HG03469 (cell line): ENCODE measurements at regions not wholly inside any gene's neighbourhood (a gene's known extent, or its start where the extent isn't known, plus 50 kb on each side); places are given as distances from the start of the nearest gene placed in this dataset.
A peak's percentile ranks its signal among the peaks of the same experiment; 100 is the strongest.

Experiments used
- ATAC-seq: cut with Tn5 transposase; IDR thresholded peaks from one replicate; pipeline ENCODE4 v1.9.1; 2021; ENCODE audit warnings: mild to moderate bottlenecking, moderate library complexity, moderate number of reproducible peaks; ENCODE audit not compliant: unreplicated experiment

DNA sequence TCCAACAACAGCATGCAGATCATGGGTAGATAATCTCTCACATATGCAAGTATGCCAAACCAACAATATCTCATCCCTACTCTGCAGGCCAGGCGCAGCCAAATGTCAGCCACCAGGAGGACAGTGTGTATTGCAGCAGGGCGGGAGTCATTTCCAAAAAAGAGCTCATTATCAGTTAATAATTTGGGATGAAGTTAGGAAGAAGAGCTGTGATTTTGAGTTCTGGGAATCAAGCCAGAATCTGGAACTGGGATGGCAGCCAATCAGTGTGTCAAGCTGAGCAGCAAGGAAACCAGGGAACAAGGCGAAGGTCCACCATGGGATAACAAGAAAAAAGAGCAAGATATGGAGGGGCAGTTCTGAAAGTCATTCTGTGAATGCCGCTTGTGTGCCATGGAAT is 88.2 kb upstream of the CAMK2D start:
- ATAC-seq, result no peak

DNA sequence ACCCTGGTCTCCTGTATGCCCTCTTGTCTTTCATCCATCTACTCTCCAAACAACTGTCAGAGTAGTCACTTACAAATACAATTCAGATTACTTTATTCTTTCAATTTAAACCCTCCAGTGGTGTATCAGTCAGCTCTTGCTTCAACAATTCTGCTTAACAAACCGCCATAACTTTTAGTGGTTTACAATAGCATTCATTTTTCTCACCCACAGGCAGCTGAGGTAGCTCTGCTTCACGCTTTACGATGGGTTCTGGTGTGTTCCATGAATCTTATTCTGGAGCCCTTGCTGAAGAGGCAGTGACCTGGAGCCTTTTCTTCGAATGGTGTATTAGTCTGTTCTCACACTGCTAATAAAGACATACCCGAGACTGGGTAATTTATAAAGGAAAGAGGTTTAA is 86.2 kb upstream of the CAMK2D start:
- no peak for ATAC-seq

DNA sequence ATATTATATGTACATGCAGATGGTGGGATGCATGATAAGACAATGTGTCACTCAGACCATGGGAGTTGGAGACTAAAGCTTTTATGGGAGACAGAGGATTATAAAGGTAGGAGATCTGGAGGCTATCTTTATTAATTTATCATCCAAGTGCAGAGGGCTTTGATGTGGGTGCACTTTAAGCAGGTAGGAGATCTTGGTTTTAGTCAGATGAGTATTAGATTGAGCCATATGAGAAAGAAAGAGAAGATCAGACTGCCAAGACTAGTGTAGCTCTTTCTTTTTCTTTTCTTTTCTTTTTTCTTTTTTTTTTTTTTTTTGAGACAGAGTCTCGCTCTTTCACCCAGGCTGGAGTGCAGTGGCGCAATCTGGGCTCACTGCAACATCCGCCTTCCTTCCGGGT is 84.9 kb upstream of the CAMK2D start:
- no peak for ATAC-seq

DNA sequence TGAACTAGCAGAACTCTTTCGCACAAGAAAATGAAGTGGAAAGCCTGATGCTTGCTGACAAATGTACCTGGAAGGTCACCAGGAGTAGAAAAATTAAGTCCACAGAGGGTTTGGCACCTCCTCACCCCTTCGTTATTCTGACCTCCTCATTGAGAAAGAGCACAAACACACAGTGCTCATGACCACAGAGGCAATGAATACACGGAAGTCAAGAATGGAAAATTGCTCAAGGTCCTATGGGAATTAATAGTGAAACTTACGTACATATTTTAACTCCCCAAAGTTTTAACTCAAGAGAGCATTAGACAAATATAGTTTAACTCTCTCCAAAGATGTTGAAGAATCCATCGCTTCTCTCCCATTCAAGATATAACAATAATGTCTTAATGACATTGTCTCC is 83.6 kb upstream of the CAMK2D start:
- no peak for ATAC-seq

DNA sequence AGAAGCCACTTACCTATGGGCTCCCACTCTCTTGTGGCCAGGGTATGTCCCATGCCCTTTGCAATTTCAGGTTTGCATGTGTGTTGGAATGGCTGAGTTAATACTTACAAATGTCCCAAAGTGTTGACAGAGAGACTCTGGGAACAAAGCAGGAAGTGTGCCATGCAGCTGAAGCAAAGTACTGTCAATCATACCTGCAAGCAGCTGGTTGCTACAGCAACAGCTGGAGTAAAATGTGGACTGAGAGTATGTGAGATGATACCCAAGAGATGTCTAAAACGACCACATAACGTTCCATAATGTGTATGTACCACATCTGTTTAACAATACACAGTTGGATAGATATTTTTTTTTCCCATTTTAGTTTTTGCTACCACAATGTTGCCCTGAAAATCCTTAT is 82.8 kb upstream of the CAMK2D start:
- peak; percentile 49 for ATAC-seq

DNA sequence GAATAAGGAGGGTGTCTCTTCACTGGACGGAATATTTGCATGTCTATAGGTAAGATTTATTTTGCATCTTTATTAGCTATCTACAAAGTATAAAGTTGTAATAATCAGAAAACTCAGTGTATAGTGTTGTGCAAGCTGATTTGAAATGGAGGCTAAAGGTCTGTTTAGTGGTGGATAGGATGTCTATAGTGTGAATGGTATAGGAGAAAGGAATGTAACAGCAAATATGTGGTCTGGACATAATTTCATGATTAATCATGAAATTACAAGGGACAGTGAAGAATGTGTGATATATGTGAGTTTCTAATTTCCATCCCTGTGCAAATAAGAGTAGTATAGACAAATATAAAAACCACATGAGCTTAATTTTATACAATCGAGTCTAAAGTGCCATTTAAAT is 79.3 kb upstream of the CAMK2D start:
- no peak for ATAC-seq

DNA sequence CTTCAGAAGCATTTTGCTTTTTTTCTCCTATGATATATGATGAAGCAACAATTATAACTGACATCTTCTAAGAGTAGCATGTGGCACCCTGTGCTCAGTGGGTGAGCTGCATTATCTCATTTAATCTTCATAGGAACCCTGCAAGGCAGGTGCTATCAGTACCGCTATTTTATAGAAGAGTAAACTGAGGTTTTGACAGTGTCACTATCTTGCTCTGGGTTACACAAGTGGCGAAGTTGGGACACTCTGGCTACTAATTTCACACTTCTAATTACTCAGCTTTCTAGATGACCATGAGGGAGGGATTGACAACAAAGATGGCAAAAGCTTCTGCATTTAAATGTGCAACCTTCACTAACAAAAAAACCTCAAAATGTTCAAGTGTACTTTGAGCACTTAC is 76.9 kb upstream of the CAMK2D start:
- no peak for ATAC-seq

DNA sequence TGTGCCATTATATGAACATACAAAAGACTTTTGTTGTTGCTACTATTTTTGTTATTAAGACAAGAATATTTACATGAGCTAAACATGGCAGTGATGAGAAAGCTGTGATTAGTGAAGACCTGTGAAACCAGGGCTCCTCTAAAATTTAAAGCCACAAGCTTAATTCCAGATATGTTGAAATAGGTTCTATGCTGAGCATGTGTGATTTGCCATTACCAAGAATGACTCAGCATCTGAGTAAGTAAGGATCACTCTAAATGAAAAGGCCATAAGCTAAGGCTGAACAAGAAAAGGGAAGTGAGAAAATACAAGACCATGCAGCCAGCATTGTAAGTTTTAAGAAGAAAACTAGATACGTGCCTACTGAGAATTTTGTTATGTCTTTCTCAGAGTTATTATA is 75.9 kb upstream of the CAMK2D start:
- ATAC-seq, result peak; percentile 100

DNA sequence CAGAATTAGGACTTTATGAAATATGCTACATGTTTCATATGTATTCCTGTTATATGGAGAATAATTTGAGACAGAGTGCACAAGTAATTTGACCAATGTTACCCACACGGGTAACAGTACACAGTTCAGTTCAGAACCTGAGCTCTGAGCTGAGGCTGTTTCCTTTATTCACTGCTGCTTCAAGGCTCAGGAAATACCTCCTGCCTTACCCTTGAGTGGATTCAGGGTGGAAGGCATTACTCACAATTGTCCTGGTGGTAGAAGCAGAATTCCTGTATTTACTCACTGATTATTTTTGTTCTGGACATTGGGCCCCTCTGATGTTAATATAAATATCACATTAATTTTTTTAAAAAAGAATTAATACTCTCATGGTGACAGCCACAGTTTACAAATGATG is 73.5 kb upstream of the CAMK2D start:
- ATAC-seq, result no peak

DNA sequence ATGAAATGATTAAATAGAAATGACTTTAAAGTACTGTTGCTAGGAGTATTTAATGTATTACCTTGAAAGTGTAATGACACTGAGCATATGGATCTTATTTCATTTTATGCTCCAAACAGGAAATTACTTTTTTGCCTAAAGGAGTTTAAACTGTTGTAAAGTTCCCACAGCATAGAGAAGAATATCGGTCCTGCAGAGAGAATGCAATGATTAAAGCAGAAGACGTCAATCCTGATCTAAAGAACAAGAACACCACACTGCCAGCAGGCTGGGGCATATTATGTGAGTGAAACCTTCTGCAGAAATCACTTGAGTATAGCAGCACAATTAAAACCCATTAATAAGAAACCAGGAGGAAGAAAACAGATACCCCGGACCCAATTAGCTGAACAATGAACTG is 72.8 kb upstream of the CAMK2D start:
- ATAC-seq, result no peak

DNA sequence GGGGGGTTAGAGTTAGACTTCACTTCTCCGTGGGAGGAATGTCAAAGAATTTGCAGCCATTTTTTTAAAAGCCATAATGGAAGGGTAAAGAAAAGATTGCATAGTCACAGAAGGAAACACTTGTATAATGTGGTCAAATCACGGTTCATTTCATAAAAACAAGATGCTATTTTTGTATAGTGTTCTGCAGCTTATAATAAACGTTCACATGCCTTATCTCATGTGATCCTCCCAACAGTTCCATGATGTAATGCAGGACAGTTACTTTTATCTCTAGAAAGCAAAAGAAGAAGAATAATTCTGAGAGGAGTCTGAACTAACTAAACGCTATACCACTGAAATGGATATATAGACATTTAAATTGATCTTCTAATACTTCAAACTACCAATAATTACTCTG is 71.3 kb upstream of the CAMK2D start:
- ATAC-seq, result no peak

DNA sequence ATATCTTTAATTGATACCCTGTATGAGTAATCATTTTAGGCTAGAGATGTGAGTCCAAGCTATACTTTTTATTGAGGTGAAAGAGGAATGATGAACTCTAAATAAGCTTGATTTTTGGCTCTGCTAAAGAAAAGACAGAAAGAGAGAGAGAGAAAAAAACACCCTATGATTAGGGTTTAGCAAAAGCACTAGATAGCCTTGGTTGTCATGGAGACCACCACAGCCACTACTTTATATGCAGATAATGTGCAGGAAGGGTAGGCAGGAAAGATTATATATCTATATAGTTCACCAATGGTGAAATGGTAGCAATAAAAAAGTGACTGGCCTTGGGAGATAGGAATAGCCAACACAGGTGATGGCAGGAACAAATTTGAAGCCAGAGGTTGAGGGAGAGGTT is 69.9 kb upstream of the CAMK2D start:
- no peak for ATAC-seq

DNA sequence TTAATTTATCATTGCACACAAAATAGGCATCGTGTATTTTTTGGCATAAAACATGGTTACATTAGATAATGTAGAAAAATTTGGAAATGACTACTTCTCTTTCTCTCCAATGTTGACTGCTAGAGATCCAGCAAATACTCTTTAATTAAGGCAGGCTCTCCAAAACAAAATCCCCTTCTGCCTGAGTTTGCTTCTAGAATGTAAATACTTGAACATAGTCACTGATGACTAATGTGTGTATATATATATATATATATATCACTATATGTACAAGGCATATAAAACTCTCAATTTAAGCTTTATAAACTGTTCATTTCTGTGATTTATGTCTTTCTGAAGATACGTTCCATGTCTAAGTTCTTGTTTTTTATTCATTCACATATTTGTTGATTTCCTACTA is 67.2 kb upstream of the CAMK2D start:
- ATAC-seq, result no peak

DNA sequence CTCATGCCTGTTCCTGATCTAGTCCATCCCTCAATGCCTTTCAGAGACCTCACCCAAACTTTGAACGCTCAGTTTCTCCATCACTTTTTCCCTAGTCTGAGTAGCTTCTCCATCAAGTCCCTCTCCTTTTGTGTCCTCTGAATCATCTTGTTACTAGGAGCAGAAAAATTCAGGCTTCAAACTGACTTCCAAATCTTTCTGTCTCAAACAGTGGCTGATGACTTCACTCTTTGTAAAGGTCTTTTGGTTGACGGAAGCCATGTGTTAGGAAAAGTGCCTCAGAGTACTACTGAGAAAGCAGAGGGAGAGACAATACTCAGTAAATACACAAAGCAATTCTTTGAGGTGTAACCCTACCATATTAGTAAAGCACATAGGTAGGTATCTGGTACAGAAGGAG is 65.7 kb upstream of the CAMK2D start:
- no peak for ATAC-seq

DNA sequence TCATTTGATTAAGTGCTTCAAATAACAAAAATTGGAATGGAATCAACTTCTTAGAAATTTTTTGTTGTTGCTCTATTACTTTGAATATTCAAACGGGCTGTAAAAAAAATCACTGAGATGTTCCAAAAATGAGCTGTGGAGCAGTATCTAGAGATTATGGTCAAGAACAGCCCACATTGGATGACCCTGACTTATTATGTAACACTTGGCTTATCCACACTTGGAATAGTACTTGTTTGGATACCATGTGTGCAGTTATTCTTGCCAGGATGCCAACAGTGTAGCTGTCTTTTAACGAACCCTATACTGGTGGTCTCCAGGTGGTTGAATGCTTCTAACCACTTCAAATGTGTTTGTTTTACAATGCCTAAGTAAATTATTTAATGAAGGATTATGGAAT is 64.9 kb upstream of the CAMK2D start:
- ATAC-seq, result no peak

DNA sequence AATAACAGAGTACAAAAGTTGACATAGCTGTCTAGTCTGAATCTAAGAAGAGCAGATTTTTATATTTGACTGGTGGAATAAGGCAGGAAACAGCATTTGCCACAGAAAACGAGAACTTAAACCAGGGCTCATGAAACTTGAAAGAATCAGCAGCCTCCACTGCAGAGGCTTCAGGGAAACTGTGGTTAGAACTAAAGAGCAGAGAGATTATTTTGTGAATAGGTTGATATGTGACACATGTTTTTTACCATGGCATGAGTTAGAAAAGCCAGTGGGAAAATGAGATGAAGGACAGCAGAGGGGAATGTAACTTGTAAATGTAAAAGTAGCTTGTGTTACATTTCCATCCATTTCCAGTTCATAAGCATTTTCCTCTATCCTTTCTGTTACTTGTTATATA is 63.7 kb upstream of the CAMK2D start:
- ATAC-seq, result peak; percentile 51

DNA sequence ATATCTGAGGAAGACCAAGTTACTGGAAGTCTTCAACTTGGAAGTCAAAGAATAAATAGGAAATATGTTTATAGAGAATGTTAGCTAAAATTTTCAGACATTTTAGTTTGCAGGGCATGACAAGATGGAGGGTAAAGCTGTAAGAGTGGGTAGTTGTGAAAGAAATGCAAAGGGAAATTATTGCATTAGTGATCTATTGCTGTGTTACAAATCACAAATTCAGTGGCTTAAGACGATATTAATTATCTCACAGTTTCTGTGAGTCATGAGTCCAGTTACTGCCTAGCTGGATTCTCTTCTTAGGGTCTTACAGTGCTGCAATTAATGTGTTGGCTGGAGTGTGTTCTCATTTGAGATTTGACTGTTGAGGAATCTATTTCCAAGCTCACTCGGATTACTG is 62.9 kb upstream of the CAMK2D start:
- ATAC-seq, result no peak

DNA sequence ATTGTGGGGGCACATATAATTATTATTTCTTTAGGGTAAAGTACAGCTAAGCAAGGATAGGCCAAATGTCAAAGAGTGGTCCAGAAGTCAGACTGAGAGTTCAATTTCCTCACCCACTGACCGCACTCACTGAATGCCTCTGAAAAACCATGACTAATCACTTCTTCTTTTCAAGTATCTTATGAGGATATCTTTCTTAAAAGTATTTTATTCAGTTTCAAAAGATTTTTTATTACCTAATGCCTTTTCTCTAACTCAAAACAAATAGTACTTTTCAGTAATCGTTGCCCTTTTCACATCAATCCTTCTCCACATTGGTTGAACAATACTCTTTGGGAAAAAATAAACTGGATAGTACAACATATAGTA is 61.7 kb upstream of the CAMK2D start:
- ATAC-seq, result peak; percentile 68

DNA sequence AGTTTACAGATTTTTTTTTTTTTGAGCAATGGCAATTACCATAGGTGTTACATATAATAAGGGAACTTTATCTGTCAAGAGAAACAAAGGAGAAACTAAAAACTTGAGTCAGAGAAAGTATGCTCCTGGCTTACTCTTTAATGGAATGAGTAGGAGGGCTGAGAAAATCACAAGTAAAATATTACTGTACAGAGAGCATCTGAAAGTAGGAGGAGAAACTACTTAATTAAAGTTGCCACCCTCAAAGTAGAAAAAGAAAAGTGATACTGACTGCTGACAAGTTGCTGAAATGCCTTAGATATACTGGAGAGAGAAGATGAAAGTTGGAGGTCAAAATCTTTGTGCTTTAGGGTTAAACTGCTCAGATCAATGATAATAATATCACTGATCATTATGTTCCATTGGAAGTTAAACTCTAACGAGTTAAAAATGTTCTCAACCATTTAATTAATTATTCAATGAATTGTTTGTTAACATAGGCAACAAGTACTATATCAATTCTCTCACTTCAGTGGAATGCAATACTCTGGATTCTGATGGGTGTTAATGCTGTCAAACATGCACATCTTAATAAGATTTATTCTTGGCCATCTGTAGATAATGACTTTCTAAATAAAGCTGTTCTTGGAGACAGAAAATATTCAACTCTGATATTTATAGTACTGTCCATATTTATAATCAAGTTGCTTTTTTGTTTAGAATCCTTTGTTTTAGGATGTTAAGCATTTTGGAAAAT is 61.2 kb upstream of the CAMK2D start:
- ATAC-seq, result peak; percentile 55

DNA sequence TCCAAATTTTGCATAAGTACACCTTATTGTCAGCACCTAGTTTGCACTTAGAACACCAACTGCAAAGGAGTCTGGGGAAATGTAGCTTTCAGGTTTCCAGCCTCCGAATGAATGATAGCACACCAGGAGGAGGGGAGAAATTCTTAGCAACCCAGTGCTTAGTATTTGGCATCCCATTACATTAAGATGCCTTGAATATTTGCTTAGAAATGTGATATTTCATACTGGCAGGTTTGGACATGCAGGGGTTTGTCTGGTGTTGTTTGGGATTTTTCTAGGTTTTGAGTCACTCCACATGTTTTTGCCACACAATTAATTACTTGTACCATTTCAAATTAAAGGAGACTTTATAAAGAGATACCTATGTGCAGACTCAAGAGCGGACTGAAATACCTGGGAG is 60.3 kb upstream of the CAMK2D start:
- no peak for ATAC-seq

DNA sequence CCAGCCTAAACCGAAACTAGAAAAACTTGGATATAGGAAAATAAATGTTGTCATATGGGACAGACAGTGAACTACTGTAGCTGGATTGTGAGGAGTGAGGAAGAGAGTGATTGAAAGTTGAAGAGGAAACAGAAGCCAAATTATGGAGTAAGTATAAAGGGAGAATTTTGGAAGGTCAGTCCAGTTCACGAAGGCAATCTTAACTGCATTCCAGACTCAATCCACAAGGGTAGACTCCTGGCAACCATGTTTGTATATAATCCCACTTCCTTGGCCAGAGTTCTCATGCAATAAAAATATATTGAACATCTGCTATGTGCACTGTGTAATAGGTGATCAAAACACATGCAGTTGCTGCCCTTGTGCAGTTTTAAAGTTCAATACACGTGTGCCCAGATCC is 58.6 kb upstream of the CAMK2D start:
- ATAC-seq, result no peak

DNA sequence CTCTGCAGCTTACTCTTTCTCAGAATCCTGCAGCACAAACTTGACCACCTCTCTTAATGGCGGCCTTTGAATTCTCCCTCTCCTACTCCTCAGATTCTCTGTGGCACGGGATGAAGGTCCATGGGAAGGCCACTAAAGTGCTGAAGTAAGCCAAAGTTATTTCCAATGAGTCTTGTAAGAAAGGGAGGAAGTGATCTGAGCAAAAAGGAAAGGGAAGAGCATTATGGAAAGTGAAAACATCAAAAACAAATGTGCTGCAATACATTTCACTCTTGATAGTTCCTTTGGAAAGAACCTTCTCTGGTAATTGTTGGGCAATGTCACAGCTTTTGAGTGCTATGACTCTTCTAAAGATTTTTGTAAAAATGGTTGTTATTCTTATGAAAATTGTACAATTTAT is 54.3 kb upstream of the CAMK2D start:
- no peak for ATAC-seq

DNA sequence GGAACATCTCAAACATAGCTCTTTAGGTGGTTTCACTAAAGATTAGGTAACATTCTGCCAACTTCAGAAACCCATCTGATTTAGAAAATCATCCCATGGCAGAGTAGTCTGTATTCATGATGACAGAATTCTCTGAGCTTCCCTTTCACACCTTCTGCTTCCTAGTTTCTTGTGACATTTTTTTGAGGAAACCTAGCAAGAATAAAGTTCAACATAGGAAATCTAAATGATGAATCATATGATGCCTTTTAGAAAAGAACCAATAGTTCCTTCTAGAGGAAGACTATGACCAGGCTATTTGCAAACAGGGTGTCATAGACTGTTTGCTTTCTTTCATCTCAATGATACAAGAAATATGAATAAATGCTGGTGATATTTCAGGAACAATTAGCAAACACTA is 49.8 kb upstream of the CAMK2D start:
- no peak for ATAC-seq
